ENCODE measurements at regions not wholly inside any gene's neighbourhood (a gene's known extent, or its start where the extent isn't known, plus 50 kb on each side); places are given as distances from the start of the nearest gene placed in this dataset.
A peak's percentile ranks its signal among the peaks of the same experiment; 100 is the strongest.
"Not testable (repeated sequence)": the region's sequence is repeated elsewhere in the genome, so short reads cannot be mapped to it uniquely, and the experiment has no call there.

DNA sequence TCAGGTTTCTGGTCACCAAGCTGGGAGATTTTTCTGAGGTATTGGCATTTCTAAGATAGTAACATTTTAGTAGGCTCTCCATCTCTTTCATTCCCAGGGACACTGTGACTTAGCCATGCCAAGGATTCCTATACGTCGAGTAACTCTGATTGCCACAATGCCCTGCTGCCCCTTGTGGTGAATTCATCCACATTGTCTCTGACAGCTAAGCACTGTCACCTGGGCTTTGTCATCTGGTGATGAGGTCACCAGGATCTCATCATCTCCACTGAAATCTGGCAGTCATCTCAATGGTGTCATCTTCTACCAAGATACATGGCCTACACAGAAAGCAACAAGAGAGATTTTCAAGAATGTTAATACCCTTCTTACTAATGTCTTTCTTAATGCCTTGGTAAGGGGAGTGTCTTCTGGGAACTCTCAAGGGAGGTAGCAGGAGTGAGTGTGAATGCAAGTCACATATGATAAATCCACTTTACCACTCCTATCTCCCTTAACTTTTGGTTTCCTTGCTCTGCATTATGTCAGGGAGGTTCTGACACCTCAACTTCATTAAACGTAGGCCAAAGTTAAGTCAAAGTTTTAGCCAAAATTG, 246.7 kb downstream of the CD109 start:
- H3K9me3 Mint-ChIP-seq: peaks cover 2 to 7% of the 10 kb centered on the region in 2 donors
- no peaks in the 10 kb centered on the region for H3K27me3 Mint-ChIP-seq (ENCODE audit: low read depth)
- no peak for DNase-seq
- peak in 1 of 2 donors; percentile 53 for ATAC-seq (replicated peaks in 1 of 2)
- H3K36me3 Mint-ChIP-seq (ENCODE audit: insufficient read depth in 2 of 2): no peaks in the 10 kb centered on the region
- H3K27ac Mint-ChIP-seq: no peak overlapping the region
- H3K4me1 Mint-ChIP-seq (ENCODE audit: low read depth): no peaks in the 10 kb centered on the region
- no peak overlapping the region for H3K4me3 Mint-ChIP-seq

DNA sequence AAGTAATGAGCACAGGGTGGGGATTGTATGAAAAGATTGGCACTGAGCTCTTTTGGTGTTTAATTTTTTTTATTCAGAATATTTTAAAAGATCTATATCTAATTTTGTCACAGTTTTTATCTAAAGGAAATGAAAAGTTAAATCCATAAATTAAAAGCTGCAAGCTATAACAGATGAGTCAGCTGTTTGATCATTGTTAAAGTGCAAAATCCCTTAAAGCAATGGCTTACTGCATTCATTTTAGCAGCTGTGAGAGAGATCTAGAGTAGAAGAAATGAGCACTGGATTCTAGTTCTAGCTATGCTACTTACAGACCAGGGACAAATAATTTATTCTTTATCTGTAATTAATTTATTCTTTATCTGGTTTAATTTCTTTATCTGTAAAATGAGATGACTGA, 245.9 kb downstream of the CD109 start:
- Mint-ChIP-seq H3K4me3 (no peak overlapping the region), H3K27me3 (ENCODE audit: low read depth) (no peaks in the 10 kb centered on the region), H3K27ac (no peak overlapping the region), H3K36me3 (ENCODE audit: insufficient read depth in 2 of 2) (no peaks in the 10 kb centered on the region), H3K4me1 (ENCODE audit: low read depth) (no peaks in the 10 kb centered on the region), H3K9me3 (peaks cover 2 to 4% of the 10 kb centered on the region in 2 donors)
- no peak for ATAC-seq (replicated peaks in 1 of 2)
- DNase-seq: no peak

GRCh38 chr6:73937805-73938204, 241.8 kb downstream of the CD109 start:
- ATAC-seq (replicated peaks in 1 of 2) (no peak), DNase-seq (no peak)
- Mint-ChIP-seq H3K36me3 (ENCODE audit: insufficient read depth in 2 of 2) (no peaks in the 10 kb centered on the region), H3K27ac (no peak overlapping the region), H3K9me3 (peaks cover 2 to 6% of the 10 kb centered on the region in 2 donors), H3K27me3 (ENCODE audit: low read depth) (no peaks in the 10 kb centered on the region), H3K4me3 (no peak overlapping the region), H3K4me1 (ENCODE audit: low read depth) (no peaks in the 10 kb centered on the region)

DNA sequence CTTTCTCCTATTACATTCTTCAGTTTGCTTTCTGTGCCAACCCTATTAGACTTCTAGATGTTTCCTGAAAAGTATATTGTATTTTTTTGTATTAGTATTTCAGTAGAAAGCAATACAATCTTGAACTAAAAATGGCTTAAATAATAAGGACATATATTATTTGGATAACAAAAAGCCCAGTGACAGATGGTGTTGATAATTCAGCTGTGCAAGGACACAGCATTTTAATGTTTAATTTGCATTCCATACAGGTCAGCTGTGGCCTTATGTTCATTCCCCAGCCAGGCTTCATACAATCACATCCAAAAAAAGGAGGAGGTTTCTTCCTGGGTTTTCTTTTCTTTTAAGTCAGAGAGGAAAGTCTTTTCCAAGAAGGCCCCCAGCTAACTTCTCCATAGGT, 236.9 kb downstream of the CD109 start:
- H3K36me3 Mint-ChIP-seq (ENCODE audit: insufficient read depth in 2 of 2): no peaks in the 10 kb centered on the region
- H3K9me3 Mint-ChIP-seq: peaks cover 6 to 8% of the 10 kb centered on the region in 2 donors
- DNase-seq: no peak
- no peaks in the 10 kb centered on the region for H3K27me3 Mint-ChIP-seq (ENCODE audit: low read depth)
- no peaks in the 10 kb centered on the region for H3K4me1 Mint-ChIP-seq (ENCODE audit: low read depth)
- H3K27ac Mint-ChIP-seq: no peak overlapping the region
- ATAC-seq (replicated peaks in 1 of 2): no peak
- no peak overlapping the region for H3K4me3 Mint-ChIP-seq

DNA sequence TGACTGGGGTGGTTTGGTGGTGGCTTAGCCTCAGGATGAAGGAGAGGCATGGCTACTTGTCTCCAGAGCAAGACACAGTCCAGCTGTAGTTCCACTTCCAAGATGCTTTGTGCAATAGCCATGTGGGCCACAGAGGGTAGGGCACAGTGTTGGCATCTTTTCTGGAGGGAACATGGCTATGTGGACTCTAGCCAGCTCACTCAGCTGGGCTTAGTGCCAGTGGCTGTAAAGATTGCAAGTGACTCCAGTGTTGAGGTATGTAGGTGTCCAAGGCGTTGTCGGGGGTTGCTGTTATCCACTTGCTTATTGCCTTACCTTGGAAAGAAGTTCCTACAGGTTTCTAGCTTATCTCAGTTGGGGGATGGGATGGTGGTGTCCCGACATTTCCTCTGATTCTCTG, 233.4 kb downstream of the CD109 start:
- H3K4me3 Mint-ChIP-seq: no peak overlapping the region
- H3K27me3 Mint-ChIP-seq (ENCODE audit: low read depth): no peaks in the 10 kb centered on the region
- ATAC-seq (replicated peaks in 1 of 2) (no peak), DNase-seq (no peak)
- H3K4me1 Mint-ChIP-seq (ENCODE audit: low read depth): no peaks in the 10 kb centered on the region
- H3K36me3 Mint-ChIP-seq (ENCODE audit: insufficient read depth in 2 of 2): no peaks in the 10 kb centered on the region
- no peak overlapping the region for H3K27ac Mint-ChIP-seq
- H3K9me3 Mint-ChIP-seq: peaks cover 6 to 13% of the 10 kb centered on the region in 2 donors

DNA sequence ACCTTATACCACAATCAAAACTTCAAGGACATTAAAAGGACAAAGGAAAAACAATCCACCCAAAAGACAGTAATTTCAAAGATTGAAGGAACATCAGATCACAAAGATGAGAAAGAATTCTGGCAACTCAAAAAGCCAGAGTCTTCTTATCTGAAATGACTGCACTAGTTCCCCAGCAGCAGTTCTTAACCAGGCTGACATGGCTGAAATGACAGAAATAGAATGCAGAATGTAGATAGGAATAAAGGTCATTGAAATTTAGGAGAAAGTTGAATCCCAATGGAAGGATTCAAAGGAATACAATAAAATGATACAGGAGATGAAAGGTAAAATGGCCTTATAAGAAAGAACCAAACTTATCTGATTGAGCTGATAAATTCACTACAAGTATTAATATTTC, 231.4 kb downstream of the CD109 start:
- Mint-ChIP-seq H3K9me3 (peaks cover 6 to 13% of the 10 kb centered on the region in 2 donors), H3K4me3 (no peak overlapping the region), H3K36me3 (ENCODE audit: insufficient read depth in 2 of 2) (no peaks in the 10 kb centered on the region), H3K27me3 (ENCODE audit: low read depth) (no peaks in the 10 kb centered on the region), H3K4me1 (ENCODE audit: low read depth) (no peaks in the 10 kb centered on the region), H3K27ac (no peak overlapping the region)
- DNase-seq (no peak), ATAC-seq (replicated peaks in 1 of 2) (no peak)

GRCh38 chr6:73925703-73926102, 229.7 kb downstream of the CD109 start:
- not testable (repeated sequence) for H3K4me1 Mint-ChIP-seq (ENCODE audit: low read depth); ATAC-seq (replicated peaks in 1 of 2); H3K4me3 Mint-ChIP-seq; H3K27ac Mint-ChIP-seq; H3K27me3 Mint-ChIP-seq (ENCODE audit: low read depth); H3K9me3 Mint-ChIP-seq; DNase-seq; H3K36me3 Mint-ChIP-seq (ENCODE audit: insufficient read depth in 2 of 2)

GRCh38 chr6:73923905-73924485, 228.0 kb downstream of the CD109 start:
- Mint-ChIP-seq H3K27me3 (ENCODE audit: low read depth) (no peaks in the 10 kb centered on the region), H3K9me3 (peaks cover 4 to 8% of the 10 kb centered on the region in 2 donors), H3K4me1 (ENCODE audit: low read depth) (no peaks in the 10 kb centered on the region), H3K27ac (no peak overlapping the region), H3K36me3 (ENCODE audit: insufficient read depth in 2 of 2) (peaks cover 0 to 2% of the 10 kb centered on the region in 2 donors), H3K4me3 (no peak overlapping the region)
- no peak for DNase-seq
- ATAC-seq (replicated peaks in 1 of 2): no peak

- H3K36me3 Mint-ChIP-seq (ENCODE audit: insufficient read depth in 2 of 2): peaks cover 2 to 7% of the 10 kb centered on the region in 2 donors
- ATAC-seq (replicated peaks in 1 of 2) (no peak), DNase-seq (no peak)
- H3K4me1 Mint-ChIP-seq (ENCODE audit: low read depth): no peaks in the 10 kb centered on the region
- H3K9me3 Mint-ChIP-seq: peaks cover 6 to 14% of the 10 kb centered on the region in 2 donors
- no peak overlapping the region for H3K27ac Mint-ChIP-seq
- H3K4me3 Mint-ChIP-seq: no peak overlapping the region
- H3K27me3 Mint-ChIP-seq (ENCODE audit: low read depth): peaks cover 10% of the 10 kb centered on the region
Measured at GRCh38 chr6:73903155-73903554, 207.2 kb downstream of the CD109 start.

- Mint-ChIP-seq H3K36me3 (ENCODE audit: insufficient read depth in 2 of 2) (peaks cover 2 to 7% of the 10 kb centered on the region in 2 donors), H3K4me3 (no peak overlapping the region), H3K9me3 (peaks cover 6 to 14% of the 10 kb centered on the region in 2 donors), H3K27me3 (ENCODE audit: low read depth) (peaks cover 10% of the 10 kb centered on the region), H3K4me1 (ENCODE audit: low read depth) (no peaks in the 10 kb centered on the region), H3K27ac (no peak overlapping the region)
- DNase-seq: no peak
- no peak for ATAC-seq (replicated peaks in 1 of 2)
Measured at GRCh38 chr6:73901986-73902385, 206.0 kb downstream of the CD109 start.

DNA sequence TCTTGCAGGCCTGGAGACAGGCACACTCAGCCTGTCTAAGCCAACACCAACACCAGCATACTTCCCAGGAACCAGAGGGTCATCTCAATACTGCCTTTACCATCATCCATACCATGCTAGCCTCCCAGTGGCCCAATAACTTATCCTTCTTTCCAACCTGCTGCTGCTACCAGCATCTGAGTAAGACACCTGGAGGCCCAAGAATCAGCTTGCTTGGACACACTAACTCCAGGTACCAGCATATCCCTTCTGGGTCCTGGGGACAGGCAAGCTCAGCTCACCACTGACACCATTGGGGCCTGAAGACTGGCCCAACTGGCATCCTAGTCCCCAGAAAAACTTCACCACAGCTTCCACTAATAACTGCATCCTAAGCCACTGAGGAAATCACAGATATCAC, 205.3 kb downstream of the CD109 start:
- Mint-ChIP-seq H3K27me3 (ENCODE audit: low read depth) (peaks cover 10% of the 10 kb centered on the region), H3K4me1 (ENCODE audit: low read depth) (no peaks in the 10 kb centered on the region), H3K27ac (no peak overlapping the region), H3K4me3 (no peak overlapping the region), H3K36me3 (ENCODE audit: insufficient read depth in 2 of 2) (peaks cover 2 to 7% of the 10 kb centered on the region in 2 donors), H3K9me3 (peaks cover 6 to 14% of the 10 kb centered on the region in 2 donors)
- no peak for DNase-seq
- ATAC-seq (replicated peaks in 1 of 2): no peak

- Mint-ChIP-seq H3K36me3 (ENCODE audit: insufficient read depth in 2 of 2) (peaks cover 2 to 7% of the 10 kb centered on the region in 2 donors), H3K9me3 (peaks cover 6 to 12% of the 10 kb centered on the region in 2 donors), H3K4me1 (ENCODE audit: low read depth) (no peaks in the 10 kb centered on the region), H3K27ac (no peak overlapping the region), H3K4me3 (no peak overlapping the region), H3K27me3 (ENCODE audit: low read depth) (peaks cover 10% of the 10 kb centered on the region)
- ATAC-seq (replicated peaks in 1 of 2) (no peak), DNase-seq (no peak)
Measured at GRCh38 chr6:73898599-73898998, 202.6 kb downstream of the CD109 start.

DNA sequence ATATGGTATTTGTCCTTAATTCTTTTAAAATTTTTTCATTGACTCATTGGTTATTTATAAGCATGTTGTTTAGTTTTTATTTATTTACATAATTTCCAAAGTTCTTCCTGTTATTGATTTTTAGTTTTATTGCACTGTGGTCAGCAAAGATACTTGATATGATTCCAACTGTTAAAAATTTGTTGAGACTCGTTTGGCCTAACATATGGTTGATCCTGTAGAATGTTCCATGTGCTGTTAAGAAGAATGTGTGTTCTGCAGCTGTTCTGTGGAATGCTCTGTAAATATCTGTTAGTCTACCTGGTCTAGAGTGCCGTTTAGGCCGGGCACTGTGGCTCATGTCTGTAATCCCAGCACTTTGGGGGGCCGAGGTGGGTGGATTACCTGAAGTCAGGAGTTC, 197.7 kb downstream of the CD109 start:
- H3K27ac Mint-ChIP-seq: no peak overlapping the region
- H3K4me3 Mint-ChIP-seq: no peak overlapping the region
- ATAC-seq (replicated peaks in 1 of 2): no peak
- DNase-seq: no peak
- no peaks in the 10 kb centered on the region for H3K36me3 Mint-ChIP-seq (ENCODE audit: insufficient read depth in 2 of 2)
- H3K4me1 Mint-ChIP-seq (ENCODE audit: low read depth): no peaks in the 10 kb centered on the region
- H3K9me3 Mint-ChIP-seq: peaks cover 0 to 4% of the 10 kb centered on the region in 2 donors
- peaks cover 5% of the 10 kb centered on the region for H3K27me3 Mint-ChIP-seq (ENCODE audit: low read depth)

DNA sequence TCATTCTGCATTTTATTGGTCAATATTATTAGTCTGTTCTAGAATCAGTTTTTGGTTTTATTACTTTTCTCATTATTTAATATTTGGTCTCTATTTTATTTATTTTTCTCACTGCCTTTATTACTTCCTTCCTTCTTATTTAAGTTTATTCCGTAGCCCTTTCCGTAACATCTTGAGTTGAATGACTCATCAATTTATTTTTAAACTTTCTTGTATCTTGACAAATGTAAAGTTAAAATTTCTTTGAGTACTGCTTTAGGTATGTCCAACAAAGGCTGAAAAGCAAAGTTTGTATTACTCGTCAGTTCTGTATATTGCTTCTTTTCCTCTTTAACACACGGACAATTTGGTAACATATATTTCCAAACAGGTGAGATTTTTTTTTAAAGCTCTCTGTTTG, 192.0 kb downstream of the CD109 start:
- no peaks in the 10 kb centered on the region for H3K4me1 Mint-ChIP-seq (ENCODE audit: low read depth)
- ATAC-seq (replicated peaks in 1 of 2) (no peak), DNase-seq (no peak)
- peak overlapping the region; percentile 73 for H3K27ac Mint-ChIP-seq
- no peak overlapping the region for H3K4me3 Mint-ChIP-seq
- H3K36me3 Mint-ChIP-seq (ENCODE audit: insufficient read depth in 2 of 2): no peaks in the 10 kb centered on the region
- H3K27me3 Mint-ChIP-seq (ENCODE audit: low read depth): no peaks in the 10 kb centered on the region
- peaks cover 0 to 4% of the 10 kb centered on the region in 2 donors for H3K9me3 Mint-ChIP-seq
